DMS53 (cell line): ENCODE measurements at regions not wholly inside any gene's neighbourhood (a gene's known extent, or its start where the extent isn't known, plus 50 kb on each side); places are given as distances from the start of the nearest gene placed in this dataset.
A peak's percentile ranks its signal among the peaks of the same experiment; 100 is the strongest.
"Not testable (repeated sequence)": the region's sequence is repeated elsewhere in the genome, so short reads cannot be mapped to it uniquely, and the experiment has no call there.

ENCODE experiments used
- DNase-seq: peaks from one replicate; lab custom pipeline; 2025; lab: John Stamatoyannopoulos, UW

GRCh38 chr5:171542525-171543140 lies 123.2 kb downstream of the FGF18 start:
- DNase-seq = no peak

DNA sequence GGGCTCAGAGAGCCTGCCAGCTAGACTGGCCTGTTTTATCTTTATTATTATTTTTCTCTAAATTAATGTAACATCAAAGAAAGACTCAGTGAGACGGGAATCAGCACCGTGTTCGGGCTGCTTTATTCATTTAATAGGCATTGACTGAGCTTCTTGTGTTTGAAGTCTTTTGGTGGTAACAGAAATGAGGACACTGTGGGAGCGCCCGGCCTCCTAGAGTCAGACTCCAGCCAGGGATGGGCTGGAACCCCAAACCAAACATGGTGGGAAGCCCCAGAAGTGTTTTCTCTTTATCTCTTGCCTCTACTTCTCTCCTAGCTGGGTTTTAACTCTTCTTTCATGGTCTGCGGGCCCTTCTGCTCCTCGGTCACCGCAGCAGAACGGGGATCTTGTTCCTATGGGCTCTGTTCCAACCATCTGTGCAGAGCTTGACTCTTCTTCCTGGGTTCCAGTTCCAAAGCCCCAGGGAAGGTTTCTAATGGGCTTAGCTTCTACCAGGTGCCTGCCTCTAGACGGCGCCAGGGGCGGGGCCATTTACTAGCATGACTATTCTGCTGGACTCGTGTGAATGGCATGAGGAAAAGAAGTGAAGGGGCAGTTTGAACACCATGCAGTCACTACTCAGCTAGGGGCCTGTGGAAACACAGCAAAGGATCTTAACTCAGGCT lies 123.8 kb downstream of the FGF18 start:
- peak; percentile 22 for DNase-seq

DNA sequence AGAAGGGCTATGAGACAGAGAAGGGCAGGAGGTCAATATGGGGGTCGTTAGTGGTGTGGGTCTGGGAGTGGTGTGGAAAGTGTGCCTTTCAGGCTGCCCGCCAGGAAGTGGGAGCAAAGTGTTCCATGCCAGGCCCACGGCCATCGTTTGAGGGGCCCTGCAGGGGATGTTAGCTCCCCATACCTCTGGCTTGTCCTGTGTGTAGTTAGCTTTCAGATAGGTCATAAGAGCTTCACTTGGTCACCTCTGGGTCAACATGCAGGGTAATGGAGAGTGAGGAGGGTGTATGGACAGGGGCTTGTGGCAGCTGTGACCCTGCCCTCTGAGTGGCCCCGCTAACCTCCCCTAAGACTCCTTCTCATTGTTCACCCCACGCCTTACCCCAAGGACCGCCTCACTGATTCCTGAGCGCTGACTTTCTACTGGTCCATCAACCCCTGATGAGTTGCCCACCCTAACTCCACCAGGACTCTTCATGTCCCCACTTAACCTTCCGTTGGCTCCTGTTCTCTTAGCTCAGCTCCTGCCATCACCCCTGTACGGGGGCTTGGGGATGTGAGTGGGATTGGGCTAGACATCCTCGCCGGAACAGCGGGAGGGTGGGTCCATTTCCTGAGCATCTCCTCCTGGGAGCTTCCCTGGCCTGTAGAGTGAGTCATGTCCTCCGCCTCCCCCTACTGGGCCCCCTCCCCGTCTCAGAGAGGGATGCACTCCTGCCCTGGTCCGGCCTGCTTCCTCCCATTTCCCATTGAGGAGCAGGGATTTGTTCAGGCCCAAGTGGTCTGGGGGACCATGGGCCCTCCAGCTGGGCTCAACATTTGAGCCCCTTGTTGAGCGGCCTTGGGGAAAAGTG lies 125.7 kb downstream of the FGF18 start:
- no peak for DNase-seq

DNA sequence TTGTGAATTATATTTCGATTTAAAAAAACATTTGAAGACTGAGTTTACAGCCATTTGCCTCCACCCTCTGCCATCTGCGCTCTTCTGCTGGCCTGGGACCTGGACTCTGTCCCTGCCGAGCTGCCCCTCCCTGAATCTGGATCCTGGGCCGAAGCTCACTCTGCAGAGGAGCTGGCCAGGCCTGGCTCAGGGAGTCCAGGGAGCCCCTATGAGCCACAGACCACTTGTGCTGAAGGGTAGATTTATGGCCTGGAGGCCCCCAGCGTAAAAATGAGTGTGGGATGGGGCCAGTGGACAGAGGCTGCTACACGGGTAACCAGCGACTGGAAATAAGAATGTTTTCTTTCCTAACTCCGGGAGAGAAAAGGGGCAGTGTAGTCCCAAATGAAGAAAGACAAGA lies 129.8 kb downstream of the FGF18 start:
- DNase-seq = no peak

- DNase-seq = not testable (repeated sequence)
Observed at GRCh38 chr5:171553817-171554216, 134.4 kb downstream of the FGF18 start.

DNA sequence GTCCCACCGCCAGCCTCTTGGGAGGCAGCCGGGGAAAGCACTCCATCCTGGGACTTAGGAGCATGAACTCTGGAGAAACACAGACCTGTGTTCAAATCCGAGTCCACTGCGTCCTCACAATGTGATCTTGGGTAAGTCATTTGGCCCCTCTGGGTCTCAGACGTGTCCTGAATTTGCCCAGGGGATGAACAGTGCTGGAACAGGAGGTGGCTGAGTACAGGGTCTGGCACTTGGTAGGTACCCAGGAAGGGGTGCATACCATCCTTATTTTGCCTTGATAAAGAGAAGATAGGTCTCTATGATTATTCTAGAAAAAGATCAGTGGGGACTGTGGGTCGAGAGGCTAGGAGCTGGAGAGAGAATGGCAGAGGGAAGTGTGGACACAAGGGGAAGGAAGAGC lies 135.7 kb downstream of the FGF18 start:
- no peak for DNase-seq

DNA sequence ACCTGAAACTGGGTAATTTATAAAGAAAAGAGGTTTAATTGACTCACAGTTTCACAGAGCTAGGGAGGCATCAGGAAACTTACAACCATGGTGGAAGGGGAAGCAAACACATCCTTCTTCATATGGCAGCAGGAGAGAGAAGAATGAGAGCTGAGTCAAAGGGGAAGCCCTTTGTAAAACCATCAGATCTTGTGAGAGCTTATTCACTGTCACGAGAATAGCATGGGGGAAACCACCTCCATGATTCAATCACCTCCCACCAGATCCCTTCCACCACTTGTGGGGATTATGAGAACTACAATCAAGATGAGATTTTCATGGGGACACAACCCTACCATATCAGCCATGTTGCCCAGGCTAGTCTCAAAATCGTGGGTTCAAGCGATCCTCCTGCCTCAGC lies 143.4 kb downstream of the FGF18 start:
- DNase-seq = no peak

DNA sequence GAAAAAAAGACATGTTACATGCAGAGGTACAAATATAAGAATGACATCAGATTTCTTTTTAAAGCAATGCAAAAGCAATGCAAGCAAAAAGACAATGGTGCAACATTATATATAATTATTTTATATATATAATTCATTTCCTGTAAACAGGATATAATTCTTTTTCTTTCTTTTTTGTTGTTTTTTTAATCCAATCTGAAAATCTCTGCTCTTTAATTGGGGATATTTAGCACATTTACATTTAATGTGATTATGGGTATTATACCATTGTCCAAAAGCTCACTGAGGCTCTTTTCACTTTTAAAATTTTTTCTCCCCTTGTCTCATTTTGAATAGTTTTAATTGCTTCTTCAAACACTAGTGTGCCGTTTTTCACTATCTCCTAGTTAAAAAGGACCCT lies 148.9 kb downstream of the FGF18 start:
- DNase-seq = no peak

GRCh38 chr5:171569065-171569712 lies 149.7 kb downstream of the FGF18 start:
- DNase-seq = peak; percentile 32

GRCh38 chr5:171570244-171570825 lies 150.9 kb downstream of the FGF18 start:
- DNase-seq = no peak

DNA sequence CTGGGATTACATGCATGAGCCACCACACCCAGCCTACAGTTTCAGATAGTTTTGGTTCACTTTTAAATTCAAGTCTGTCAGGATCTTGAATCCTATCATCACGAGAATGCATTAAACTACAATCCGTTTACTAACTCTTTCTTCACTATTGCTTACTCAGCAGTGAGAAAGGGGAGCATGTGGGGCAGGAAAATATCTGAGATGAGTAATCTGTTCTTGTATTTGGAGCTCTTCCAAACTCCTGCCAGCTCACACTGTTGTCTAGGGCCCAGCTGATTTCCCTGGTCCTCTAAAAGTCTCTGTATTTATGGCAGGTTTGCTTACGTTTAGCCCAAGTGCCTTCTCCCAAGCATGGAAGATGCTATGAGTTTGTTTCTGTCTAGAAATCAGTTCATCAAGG lies 152.2 kb downstream of the FGF18 start:
- DNase-seq = no peak

DNA sequence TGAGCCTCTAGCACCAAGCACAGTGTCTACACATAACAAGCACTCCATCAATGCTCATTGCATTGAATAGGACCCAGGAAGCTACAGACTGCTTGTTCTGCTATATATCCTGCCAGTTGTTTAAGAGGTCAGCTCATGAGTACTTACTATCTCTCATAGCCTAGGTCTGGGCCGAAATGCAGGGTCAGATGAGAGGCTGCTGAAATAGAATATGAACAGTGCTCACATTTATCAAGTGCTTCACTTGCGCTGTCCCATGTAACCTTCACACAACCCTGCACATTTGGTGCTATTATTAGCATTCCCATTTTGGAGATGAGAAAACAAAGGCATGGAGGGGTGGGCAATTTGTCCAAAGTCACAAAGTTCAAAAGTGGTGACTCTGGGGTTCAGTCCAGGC lies 153.6 kb downstream of the FGF18 start:
- DNase-seq = no peak

DNA sequence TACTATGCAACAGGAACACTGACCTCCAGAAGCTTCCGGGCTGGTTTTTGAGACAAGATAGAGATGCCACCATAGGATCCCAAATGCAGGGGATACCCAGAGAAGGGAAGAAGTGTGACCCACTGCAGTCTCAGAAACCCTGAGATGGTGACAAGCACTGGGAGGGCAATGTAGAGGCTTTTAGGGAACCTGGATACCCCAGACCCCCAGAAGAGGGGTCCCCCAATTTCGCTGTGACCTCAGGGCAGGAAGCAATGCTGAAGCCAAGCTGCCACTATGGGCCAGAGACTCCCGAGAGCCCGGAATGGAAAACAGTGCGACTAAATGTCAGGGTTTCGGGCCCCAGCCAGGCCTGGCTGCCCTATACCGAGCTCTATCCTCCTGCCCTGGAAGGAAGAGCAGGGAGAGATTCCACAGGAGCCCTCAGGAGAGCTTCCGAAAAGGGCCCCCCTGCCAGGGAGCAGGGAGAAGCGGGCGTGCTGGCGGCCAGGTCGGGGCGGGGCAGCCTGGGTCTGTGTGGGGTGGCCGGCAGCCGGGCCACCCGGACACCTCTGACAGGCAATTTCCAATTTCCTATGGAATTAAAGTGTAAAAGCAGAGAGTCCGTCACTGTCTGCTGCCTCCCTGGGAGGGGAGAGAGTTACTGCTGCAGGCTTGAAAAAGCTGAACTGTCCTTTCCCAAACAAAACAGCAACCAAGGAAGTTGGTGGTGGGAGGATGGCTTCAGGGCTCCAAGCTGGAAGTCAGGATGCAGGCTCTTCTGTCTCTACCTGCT lies 154.2 kb downstream of the FGF18 start:
- no peak for DNase-seq

- no peak for DNase-seq
Observed at GRCh38 chr5:171574376-171574775, 154.9 kb downstream of the FGF18 start.

DNA sequence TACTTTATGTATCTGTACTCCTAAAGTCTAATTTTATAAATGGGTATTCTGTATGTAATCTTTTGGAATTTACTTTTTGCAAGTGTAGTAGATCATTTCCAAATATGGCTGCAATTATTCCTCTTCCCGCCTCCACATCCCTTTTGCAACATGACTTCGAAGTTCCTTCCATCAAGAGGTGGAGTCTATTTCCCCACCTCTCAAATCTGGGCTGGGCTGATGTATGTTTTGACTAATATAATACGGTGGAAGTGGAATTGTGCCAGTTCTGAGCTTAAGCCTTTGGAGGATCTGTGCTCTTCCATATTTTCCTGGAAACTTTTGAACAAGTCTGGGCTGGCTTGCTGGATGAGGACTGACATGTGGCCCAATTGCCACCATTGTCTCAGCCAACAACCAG lies 155.9 kb downstream of the FGF18 start:
- DNase-seq = no peak

GRCh38 chr5:171575808-171576207 lies 156.4 kb downstream of the FGF18 start:
- DNase-seq = no peak

- no peak for DNase-seq
Observed at GRCh38 chr5:171577042-171577758, 157.8 kb downstream of the FGF18 start.

GRCh38 chr5:171578049-171578828 lies 158.8 kb downstream of the FGF18 start:
- no peak for DNase-seq

GRCh38 chr5:171578829-171579491 lies 159.5 kb downstream of the FGF18 start:
- DNase-seq = no peak
